Hematopoietic multipotent progenitor cell treated with erythropoietin and hydrocortisone succinate and interleukin-3 and kit ligand, for 4 days (in vitro differentiated cells): ENCODE measurements at regions not wholly inside any gene's neighbourhood (a gene's known extent, or its start where the extent isn't known, plus 50 kb on each side); places are given as distances from the start of the nearest gene placed in this dataset.

Experiments
- DNase-seq: peaks from one replicate; pipeline ENCODE4 v3.0.0-alpha.2; 2015

DNA sequence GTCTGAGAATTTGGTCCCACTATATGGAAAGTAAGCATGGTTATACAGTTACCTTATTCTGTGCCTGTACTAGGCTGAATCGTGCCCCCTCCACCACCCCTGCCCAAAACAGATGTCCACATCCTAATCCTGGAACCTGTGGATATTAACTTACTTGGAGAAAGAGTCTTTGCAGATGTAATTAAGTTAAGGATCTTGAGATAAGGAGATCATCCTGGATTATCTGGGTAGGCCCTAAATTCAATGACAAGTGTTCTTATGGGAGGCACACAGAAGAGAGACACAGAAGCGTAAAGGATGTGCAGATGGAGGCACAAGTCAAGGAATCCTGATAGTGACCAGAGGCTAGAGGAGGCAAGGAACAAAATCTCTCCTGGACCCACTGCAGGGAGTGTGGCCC lies 116.7 kb upstream of the MAN1A1 start:
- DNase-seq = no peak

DNA sequence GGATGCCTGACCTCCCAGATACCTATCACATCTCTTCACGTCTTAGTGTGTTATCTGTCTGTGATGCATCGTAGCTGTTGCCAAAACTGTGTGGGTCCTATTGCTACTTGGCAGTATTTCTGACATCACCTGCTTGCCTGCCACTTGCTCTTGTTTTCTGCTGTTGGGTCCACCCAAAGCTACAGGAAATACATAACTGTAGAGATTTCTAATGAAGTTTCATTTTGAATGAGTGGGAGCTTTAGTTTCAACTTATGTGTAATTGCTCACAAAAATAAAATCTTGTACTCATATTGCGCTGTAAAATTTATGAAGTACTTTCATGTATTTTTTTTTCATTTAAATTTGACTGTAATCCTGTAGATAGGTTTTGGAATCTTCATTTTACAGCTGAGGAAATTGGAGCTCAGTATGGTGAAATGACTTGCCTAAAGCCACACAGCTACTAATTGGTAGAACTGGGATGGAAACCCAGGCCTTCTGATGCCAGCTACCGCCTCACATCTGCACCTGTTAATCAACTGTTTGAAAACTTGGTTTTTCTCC lies 113.6 kb upstream of the MAN1A1 start:
- no peak for DNase-seq

DNA sequence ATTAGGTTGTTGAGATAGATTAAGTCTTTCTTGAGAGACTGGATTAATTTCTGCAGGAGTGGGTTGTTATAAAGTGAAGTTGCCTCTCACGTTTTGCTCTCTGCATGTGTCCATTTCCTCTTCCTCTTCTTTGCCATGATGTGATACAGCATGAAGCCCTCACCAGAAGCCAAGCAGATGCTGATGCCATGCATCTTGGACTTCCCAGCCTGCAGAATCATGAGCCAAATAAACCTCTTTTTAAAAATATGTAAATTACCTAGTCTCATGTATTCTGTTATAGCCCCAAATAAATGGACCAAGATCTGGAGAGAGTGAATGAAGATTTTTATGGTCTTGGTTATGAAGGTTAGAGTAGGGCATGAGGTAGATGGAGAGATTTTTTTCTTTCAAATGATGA lies 111.6 kb upstream of the MAN1A1 start:
- no peak for DNase-seq

DNA sequence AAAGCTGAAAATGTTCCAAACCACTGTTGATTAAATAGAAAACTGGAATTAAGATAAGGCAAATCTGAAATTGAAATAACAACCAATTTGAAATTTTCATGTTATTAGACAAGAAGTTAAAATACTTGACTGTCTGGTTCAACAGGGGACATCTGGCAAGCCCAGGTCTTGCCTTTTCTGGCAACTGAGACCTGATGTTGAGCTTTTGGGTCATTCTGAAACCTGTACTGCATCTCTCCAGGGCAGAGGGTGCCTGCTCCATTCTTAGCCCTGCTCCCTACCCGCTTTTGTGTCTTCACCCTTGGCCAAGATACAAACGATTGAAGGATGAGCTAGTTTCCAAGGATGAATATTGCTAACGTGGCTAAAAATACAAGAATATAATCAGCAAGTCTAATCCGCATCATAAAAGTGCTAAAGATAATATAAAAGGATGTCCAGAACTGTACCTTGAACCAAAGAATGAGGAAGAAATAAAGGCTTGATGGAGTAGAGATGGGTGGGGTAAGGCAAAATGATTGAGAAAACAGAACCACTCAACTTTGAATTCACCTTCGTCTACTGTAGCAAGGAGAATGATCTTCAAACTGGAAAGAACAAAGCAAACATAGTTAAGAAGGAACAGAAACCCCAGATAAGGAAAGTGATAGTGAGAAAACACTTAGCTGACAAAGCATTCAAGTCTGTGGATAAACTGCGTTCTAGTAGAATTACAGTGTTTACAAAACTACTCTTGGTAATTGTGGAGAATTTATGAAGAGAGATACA lies 109.8 kb upstream of the MAN1A1 start:
- no peak for DNase-seq

DNA sequence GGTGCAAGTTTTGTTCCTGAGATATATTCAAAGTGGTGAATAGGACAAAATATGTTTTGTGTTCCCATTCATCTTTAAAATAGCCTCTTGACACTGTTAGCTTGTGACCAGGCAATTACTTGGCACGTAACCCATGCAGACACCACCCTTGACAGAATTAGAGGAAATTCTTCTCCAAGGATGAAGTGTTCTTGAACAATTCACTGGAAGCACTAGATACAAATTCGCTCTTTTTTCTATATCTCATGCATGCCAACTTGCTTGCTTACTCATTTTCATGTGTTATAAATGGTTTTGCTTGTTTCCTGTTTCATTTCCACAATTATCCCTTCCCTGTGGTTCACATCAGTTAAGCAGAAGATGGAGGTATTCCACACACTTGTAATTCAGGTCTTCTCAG lies 105.2 kb upstream of the MAN1A1 start:
- no peak for DNase-seq

DNA sequence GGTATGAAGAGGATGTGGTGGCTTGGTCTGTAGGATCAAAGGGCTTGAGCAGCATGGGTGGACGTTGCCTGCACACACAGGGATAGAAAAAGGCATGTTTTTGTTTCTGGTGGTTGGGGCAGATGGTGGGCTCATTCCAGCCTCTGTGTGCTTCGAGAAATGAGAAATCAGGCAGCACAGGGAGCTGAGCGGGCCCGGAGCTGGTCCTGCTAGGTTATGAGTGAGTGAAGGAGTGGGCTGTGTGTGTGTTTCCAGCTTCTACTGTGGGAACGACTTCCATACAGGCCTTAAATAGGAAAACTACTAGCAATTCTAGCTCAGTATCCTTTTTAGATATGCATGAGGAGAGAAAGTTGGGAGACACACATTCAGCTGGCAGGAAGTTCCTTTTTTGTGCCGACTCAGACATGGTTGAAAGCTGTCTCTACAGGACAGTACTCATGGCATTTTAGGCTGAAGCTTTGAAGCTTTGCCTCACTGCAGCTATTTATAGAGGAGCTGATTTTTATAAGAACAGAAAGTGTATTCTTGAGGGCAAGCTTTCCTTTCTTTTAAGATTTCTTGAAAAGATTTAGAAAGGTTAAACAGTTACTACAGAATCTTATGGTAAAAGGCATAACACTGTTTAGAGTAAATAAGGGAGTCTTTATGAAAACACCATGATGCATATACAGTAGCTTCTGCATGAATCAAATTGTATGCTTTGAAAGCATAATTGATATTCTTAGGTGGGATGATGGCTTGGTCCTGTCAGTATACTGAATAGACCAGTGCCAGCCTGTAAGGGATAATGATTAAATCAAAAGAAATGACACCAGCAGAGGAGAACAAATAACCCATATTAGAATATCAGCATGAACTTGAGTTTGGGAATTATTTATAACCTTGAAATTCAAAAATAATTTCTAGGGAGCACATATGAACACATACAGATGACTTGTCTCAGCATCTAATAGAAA lies 104.0 kb upstream of the MAN1A1 start:
- DNase-seq = no peak

DNA sequence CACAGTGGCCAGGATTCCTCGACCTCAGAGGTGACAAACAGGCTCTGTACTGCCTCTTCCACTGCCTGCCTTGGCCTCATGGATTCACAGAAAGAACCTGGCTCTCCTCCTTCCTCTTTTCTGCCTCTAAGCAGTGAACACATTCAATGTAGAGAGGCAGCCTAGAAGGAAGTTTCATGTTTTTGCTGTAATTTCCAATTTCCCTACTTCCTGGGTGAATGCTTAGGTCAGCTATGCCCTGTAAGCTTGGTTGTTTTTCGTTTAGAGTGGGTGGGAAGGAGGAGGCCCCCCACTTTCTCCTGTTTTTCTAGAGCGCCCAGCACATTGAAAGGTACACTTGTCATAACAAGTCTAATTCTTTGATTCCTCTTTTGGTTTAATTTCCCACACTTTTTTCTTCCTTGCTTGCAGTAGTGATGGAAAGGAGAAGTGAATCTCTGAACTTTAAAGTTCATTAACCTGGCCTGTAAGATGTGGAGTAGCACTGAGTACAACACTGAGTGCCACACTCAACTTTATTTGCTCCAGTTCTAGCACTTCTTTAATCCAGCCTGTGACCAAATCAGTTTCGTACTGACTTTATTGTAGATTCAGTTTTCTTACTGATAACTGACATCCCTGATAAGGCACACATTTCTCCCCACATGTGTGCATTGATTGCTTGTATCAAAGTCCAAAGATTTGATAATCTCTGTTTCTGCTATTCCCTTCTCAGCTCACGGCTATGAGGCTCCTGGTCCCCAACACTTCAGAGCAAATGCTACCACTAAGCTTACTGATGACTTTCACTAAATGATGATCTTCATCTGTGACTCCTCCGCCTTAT lies 100.0 kb upstream of the MAN1A1 start:
- peak; percentile 49 for DNase-seq

DNA sequence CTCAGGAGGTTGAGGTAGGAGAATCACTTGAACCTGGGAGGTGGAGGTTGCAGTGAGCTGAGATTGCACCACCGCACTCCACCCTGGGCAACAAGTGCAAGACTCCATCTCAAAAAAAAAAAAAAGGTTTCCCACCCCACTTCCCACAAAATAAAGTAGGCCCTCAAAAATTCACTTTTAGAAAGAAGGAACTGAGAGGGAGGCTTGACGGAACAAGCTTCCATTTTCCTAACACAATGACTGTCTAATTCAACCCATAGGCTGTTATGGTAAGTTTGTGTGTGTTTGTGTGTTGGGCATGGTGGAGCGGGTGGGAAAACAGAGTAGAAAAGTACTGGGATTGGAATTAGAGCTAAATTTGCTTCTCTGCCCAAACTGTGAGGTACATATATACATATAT lies 98.4 kb upstream of the MAN1A1 start:
- no peak for DNase-seq

DNA sequence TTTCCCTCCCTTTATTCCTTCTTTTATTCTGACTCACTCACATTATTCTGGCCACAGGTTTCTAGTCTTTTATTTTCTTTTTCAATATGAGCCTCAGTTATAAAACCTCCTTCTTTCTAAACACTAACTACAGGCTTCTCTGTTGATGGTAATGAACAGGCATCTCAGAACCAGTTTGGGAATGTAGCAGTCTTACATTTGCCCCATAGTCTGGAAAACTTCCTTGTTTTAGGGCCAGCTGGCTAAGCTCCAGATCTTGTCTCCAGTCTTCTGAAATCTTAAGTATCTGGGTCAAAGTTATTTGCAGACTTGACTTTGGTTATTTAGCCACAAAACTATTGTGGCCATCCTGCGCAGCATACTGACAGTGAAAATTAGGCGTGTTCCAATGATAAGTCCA lies 97.0 kb upstream of the MAN1A1 start:
- no peak for DNase-seq

DNA sequence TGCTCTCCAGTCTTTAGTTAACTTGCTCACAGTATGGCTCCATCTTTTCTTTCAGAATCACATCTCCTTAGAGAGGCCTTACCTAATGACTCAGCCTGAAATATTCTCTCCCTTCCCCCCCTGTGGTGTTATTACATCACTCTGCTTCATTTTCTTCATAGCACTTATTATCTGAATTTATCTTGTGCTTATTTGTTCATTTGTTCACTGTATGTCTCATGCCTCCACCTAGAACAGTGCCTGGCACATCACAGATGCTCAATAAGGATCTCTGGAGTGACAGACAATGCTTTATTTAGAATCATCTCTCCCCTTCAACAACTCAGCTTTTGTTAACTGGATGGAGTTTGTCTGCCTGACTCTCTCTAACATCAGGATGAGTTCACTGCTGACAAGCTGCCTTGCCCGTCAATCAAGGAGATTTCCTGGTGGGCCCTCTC lies 96.6 kb upstream of the MAN1A1 start:
- peak; percentile 34 for DNase-seq

DNA sequence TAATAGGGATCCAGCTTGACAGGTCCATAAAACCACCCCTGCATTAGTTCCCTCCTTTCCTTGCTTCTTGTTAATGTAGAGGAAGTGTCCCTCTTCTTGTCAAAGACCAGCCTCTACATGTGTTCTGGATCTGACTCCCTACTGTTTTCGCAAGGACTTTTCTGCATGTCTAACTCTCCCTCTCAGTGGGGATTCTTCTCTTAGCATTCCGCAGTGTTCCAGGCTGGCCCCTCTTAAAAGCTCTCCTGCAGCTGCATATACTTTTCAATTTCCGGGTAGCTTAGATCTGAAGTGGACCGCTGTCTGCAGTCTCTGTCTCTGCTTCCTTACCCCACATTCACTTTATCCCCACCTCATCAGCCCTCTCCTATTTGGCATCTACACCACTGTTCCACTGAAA lies 96.1 kb upstream of the MAN1A1 start:
- DNase-seq = no peak

DNA sequence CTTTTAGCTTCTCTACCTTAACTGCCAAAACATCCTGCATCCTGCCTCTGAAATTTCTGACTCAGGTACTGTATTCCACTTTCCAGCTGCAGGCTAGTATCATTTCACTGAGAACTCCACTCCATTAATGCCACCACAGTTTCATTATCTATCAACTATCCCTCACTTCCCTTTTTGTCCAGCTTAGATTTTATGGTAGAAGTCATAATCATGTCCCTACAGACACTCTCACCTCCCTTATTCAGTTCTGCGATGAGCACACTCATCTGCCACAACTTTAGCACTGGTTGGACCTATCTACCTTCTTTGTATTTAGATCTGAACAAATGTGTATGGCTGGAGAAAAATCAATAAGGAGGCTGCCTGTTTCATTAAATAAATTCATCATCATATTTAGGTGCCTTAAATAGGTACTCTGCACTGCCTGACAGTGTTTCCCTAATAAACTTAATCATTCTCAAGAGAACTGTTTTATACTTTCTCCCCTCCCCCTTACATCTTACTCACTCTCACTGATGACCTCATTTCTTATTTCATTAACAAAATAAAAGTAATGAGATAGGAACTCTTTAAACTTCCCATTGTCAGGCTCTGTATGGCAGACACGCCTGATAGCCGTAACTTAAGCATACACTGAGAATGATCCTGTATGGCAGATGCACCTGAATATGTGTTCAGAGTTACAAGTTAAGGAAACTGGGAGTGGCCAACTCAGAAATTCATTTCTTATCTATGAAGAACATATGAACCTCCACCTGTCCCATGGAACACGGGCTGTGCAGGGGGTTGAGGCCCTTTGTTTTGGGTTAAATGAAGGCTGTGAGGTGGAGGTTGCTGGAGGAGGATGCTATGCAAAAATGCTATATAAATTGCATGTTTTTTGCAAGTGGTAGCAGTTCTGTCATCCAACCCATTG lies 95.3 kb upstream of the MAN1A1 start:
- DNase-seq = peak; percentile 52

DNA sequence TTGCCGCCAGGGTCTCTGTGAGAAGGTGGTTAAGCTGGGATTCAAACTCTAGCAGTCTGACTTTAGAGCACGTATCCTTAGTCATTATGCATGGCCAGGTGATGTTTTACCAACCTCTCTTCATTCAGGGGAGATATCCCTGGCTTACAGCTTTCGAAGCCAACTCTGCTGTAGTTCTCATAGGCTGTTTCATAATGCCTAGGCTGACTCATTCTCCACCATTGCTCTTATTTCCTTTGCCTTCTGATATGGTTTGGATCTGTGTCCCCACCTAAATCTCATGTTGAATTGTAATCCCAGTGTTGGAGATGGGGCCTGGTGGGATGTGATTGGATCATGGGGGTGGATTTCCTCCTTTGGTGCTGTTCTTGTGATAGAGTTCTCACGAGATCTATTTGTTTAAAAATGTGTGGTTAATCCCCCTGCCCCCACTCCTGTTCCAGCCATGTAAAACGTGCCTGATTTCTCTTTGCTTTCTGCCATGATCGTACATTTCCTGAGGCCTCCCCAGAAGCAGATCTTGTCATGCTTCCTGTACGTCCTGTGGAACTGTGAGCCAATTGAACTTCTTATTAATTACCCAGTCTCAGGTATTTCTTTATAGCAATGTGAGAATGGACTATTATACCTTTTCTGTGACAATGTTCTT lies 94.6 kb upstream of the MAN1A1 start:
- DNase-seq = peak; percentile 24

DNA sequence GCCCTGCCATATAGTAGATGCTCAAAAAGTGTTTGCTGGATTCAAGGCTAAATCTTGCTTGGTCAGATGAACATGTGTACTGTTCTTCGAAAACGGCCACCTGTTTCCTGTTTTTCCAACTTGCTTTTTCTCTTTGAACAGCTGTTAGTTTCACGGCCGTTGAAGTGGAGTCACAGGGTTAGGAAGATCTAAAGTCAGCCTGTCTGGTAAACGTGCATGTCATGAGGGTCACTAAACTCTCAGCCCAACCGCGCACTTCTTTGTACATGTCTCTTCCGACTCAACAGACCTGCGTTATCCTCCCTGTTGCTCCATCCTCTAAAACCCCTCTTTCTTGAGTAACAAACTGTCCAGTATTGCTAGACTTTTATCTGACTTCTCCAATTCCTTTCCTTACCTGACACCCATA lies 93.2 kb upstream of the MAN1A1 start:
- peak; percentile 86 for DNase-seq

DNA sequence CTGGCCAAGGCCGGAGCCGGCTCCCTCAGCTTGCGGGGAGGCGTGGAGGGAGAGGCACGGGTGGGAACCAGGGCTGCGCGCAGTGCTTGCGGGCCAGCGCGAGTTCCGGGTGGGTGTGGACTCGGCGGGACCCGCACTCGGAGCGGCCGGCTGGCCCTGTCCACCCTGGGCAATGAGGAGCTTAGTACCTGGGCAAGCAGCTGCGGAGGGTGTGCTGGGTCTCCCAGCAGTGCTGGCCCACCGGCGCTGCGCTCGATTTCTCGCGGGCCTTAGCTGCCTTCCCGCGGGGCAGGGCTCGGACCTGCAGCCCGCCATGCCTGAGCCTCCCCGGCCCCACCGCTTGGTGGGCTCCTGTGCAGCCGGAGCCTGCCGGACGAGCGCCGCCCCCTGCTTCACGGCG lies 91.4 kb upstream of the MAN1A1 start:
- DNase-seq = no peak

DNA sequence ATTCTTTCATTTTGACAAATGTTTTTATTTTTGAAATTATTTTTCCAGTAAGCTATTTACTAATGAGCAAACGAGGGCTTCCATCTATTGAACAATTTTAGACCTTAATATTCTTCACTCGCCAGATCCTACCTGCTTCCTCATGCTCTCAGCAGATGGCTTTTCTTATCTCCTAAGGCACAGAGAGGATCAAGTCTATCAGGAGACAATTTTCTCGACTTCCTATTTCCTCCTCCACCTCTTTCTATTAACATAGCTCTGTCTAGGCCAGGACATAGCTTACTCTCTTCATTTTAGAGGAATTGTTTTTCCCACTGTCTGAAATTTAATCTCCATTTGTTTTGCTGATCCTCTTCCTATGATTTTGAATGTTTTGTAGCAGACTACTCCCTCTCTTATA lies 87.0 kb upstream of the MAN1A1 start:
- peak; percentile 26 for DNase-seq

DNA sequence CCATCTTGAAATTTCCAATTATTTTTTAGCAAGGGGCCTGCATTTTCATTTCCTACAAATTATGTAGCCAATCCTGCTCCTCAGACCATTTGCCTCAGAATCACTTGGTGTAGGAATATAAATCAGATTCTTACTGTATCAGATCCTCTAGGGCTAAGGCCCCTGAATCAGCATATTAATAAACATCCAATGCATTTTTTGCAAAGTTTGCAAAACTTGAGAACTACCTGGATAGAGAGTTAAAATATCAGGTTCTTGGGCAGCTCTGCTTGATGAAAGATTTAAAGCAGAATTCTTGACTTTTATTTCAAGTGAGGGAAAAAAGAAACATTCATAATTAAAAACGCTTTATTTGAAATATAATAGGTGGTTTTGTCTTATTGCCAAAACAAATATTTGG lies 82.2 kb upstream of the MAN1A1 start:
- DNase-seq = no peak

DNA sequence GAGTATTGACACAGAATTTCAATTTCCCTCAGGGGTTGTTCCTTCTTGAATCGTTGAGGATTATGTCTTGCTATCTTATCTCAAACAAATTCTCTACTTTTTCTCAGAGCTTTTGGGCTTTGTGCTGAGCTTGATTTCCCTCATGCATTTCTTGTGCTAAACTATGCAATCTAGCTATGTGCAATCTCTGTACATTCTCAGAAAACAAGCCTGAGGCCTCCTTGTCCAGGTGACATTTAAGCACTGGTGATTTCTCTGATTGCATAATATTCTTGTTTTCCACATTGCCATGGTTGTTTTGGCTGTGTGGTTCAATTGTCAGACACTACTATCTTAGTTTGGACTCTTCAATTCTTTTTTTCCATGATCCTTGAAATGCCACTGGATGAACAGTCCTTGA lies 81.2 kb upstream of the MAN1A1 start:
- DNase-seq = no peak

DNA sequence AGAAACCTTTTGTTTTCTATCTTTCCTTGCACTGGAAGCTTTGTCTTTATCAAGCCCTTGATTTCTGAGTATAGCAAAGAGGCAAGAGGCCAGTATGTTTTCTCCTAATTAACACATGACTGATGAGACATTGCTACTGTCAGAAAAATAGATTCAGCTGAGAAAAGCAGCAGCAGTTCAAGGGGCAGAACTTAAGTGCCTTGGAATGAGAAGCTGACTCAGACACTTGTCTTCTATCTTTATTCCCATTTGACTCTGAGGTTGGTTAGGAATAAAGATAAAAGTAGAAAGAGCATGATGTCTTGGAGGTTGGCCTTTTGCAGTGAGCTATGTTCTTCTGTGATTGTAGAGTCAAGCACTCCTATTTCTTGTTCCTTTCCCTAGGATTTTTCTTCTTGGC lies 79.1 kb upstream of the MAN1A1 start:
- peak; percentile 6 for DNase-seq

DNA sequence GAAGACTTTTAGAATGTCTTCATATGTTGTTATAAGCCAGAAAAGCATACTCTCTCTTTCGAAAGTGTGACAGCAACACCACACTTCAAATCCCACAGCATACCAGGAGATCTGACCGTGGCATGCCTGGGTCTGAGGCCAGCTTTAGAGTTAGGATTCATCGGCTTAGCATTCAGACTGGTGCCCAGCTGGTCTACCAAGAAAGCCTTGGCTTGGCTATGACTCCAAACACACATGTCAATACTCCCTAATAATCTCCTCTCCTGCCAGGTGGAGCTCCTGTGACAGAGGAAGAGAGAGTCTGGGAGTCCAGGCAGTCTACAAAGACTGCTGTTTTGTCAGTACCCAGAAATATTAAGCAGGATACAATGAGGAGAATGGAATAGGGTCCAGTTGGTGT lies 77.1 kb upstream of the MAN1A1 start:
- no peak for DNase-seq

DNA sequence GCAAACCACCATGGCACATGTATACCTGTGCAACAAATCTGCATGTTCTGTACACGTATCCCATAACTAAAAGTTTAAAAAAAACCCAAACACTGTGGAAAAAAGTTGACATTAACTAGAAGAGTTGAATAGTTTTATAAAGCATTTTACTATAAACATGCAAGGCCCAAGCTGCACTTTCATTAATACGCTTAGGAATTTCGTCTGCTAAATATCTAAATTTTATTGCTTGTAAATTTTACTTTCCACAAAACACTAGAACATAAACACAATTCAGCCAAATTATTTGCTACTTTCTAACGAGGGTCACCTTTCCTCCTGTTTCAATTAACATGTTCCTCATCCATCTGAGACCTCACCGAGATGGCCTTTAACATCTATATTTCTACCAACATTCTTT lies 74.4 kb upstream of the MAN1A1 start:
- no peak for DNase-seq
